C4-2B (cell line): ENCODE measurements at regions not wholly inside any gene's neighbourhood (a gene's known extent, or its start where the extent isn't known, plus 50 kb on each side); places are given as distances from the start of the nearest gene placed in this dataset.

Experiments used
- CTCF ChIP-seq: fragments of 450-650 bp; conservative IDR thresholded peaks from 2 replicates; pipeline ENCODE4 v1.5.1; 2017; ENCODE audit warnings: mild to moderate bottlenecking
- ZFX ChIP-seq: fragments of 450-650 bp; IDR thresholded peaks from 2 replicates; pipeline ENCODE4 v1.6.1; 2017

GRCh38 chr14:84708865-84709264, 821.1 kb upstream of the FLRT2 start:
- TF ChIP-seq CTCF (no peak), ZFX (no peak)
